Sigmoid colon (tissue), 6 donors: ENCODE measurements at regions not wholly inside any gene's neighbourhood (a gene's known extent, or its start where the extent isn't known, plus 50 kb on each side); places are given as distances from the start of the nearest gene placed in this dataset.

Experiments
- DNase-seq: peaks from one replicate; pipeline ENCODE4 v3.0.0-alpha.2; 2019
- H3K27ac ChIP-seq, 4 donors: fragments of 200-600 bp; sonication (generic); one replicate each; pipeline ENCODE4 v1.5.1; 2016 to 2019; ENCODE audit warnings: mild to moderate bottlenecking in 1 of 4
- H3K27me3 ChIP-seq, 3 donors: fragments of 200-600 bp; sonication (generic); one replicate each; pipeline ENCODE4 v1.5.1; 2019; ENCODE audit warnings: mild to moderate bottlenecking in 1 of 3
- H3K36me3 ChIP-seq, 4 donors: fragments of 200-600 bp; sonication (generic); one replicate each; pipeline ENCODE4 v1.5.1; 2016 to 2019
- H3K4me1 ChIP-seq, 4 donors: fragments of 200-600 bp; sonication (generic); one replicate each; pipeline ENCODE4 v1.5.1; 2017 to 2019
- H3K4me3 ChIP-seq, 4 donors: fragments of 200-600 bp; sonication (generic); one replicate each; pipeline ENCODE4 v1.5.1; 2017 to 2019; ENCODE audit warnings: mild to moderate bottlenecking in 2 of 4, moderate library complexity in 1 of 4
- H3K9me3 ChIP-seq, 4 donors: fragments of 200-600 bp in 3 of 4; sonication (generic) in 3 of 4; one replicate each; pipeline versions ENCODE4 v1.5.1 to v1.6.1; 2013 to 2019
- CTCF ChIP-seq, 4 experiments: fragments of 450-650 bp in 3 of 4; fragments of 200-600 bp in 1 of 4; IDR thresholded peaks; one replicate each; pipeline ENCODE4 v1.5.1; 2016 to 2019; ENCODE audit warnings: antibody characterized with exemption in 4 of 4, mild to moderate bottlenecking in 3 of 4, moderate library complexity in 2 of 4
- EP300 ChIP-seq, 4 donors: sonication (generic); formaldehyde crosslinking; IDR thresholded peaks; one replicate each; pipeline ENCODE4 v1.6.1; 2017; ENCODE audit warnings: antibody characterized with exemption in 4 of 4
- POLR2A ChIP-seq, 2 donors: fragments of 450-650 bp; IDR thresholded peaks; one replicate each; pipeline ENCODE4 v1.6.1; 2016; ENCODE audit warnings: antibody characterized with exemption in 2 of 2, mild to moderate bottlenecking in 2 of 2, moderate library complexity in 2 of 2
- POLR2AphosphoS5 ChIP-seq, 4 donors: sonication (generic); formaldehyde crosslinking; IDR thresholded peaks; one replicate each; pipeline ENCODE4 v1.6.1; 2017; ENCODE audit warnings: antibody characterized with exemption in 4 of 4
- WGBS, 2 donors: extraction: QIAGEN DNeasy Blood & Tissue Kit; methylation state at CpG; one replicate each; pipeline ENCODE4 v1.1.7; 2013; 5-methylcytosine and 5-hydroxymethylcytosine counted together
- intact Hi-C: fragments of 100-400 bp; cut with DNase I; formaldehyde crosslinking; loops from one replicate; pipeline ENCODE4 v1.15.1; 2023
- donor health status: healthy with polysubstance abuse.
- donor health status: healthy.

GRCh38 chr18:30658306-30658705, 384.2 kb downstream of the DSC3 start:
- no peak overlapping the region for H3K27ac ChIP-seq
- intact Hi-C loops: no loop called here
- DNase-seq: no peak
- H3K4me1 ChIP-seq: no peaks in the 10 kb centered on the region
- H3K27me3 ChIP-seq: no peaks in the 10 kb centered on the region
- TF ChIP-seq CTCF (IDR thresholded peaks at IDR 0.05): no peak
- no peak for TF ChIP-seq EP300 (IDR thresholded peaks at IDR 0.05)
- no peak for TF ChIP-seq POLR2A (IDR thresholded peaks at IDR 0.05)
- TF ChIP-seq POLR2AphosphoS5 (IDR thresholded peaks at IDR 0.05): no peak
- peaks cover 0 to 6% (median 0%) of the 10 kb centered on the region in 4 donors for H3K9me3 ChIP-seq
- H3K36me3 ChIP-seq: no peaks in the 10 kb centered on the region
- H3K4me3 ChIP-seq: no peak overlapping the region
- 90 to 95% methylated on average over 1 of the region's 1 CpG for WGBS, 2 donors

- 46 to 51% methylated on average over 2 of the region's 2 CpGs for WGBS, 2 donors
- DNase-seq: no peak
- no peaks in the 10 kb centered on the region for H3K4me1 ChIP-seq
- intact Hi-C loops: no loop called here
- H3K9me3 ChIP-seq: no peaks in the 10 kb centered on the region
- H3K27ac ChIP-seq: no peak overlapping the region
- no peak overlapping the region for H3K4me3 ChIP-seq
- H3K27me3 ChIP-seq: no peaks in the 10 kb centered on the region
- H3K36me3 ChIP-seq: no peaks in the 10 kb centered on the region
- TF ChIP-seq EP300 (IDR thresholded peaks at IDR 0.05): no peak
- TF ChIP-seq CTCF (IDR thresholded peaks at IDR 0.05): no peak
- no peak for TF ChIP-seq POLR2A (IDR thresholded peaks at IDR 0.05)
- no peak for TF ChIP-seq POLR2AphosphoS5 (IDR thresholded peaks at IDR 0.05)
These were observed 390.2 kb downstream of the DSC3 start for GRCh38 chr18:30652387-30652786.

- intact Hi-C loops: no loop called here
- Histone ChIP-seq H3K4me3 (no peak overlapping the region), H3K4me1 (no peaks in the 10 kb centered on the region), H3K27me3 (no peaks in the 10 kb centered on the region), H3K9me3 (no peaks in the 10 kb centered on the region), H3K36me3 (no peaks in the 10 kb centered on the region), H3K27ac (no peak overlapping the region)
- no peak for DNase-seq
- no peak for TF ChIP-seq EP300 (IDR thresholded peaks at IDR 0.05)
- TF ChIP-seq POLR2A (IDR thresholded peaks at IDR 0.05): no peak
- TF ChIP-seq CTCF (IDR thresholded peaks at IDR 0.05): no peak
- TF ChIP-seq POLR2AphosphoS5 (IDR thresholded peaks at IDR 0.05): no peak
These were observed 392.0 kb downstream of the DSC3 start for GRCh38 chr18:30650499-30650898.

- intact Hi-C loops: no loop called here
- H3K4me3 ChIP-seq: no peak overlapping the region
- DNase-seq: no peak
These were observed 398.4 kb downstream of the DSC3 start for GRCh38 chr18:30644158-30644557.

More at GRCh38 chr18:30644158-30644557, 398.4 kb downstream of the DSC3 start:
- H3K4me1 ChIP-seq: no peaks in the 10 kb centered on the region
- TF ChIP-seq EP300 (IDR thresholded peaks at IDR 0.05) (no peak), POLR2AphosphoS5 (IDR thresholded peaks at IDR 0.05) (no peak), POLR2A (IDR thresholded peaks at IDR 0.05) (no peak), CTCF (IDR thresholded peaks at IDR 0.05) (no peak)
- no peaks in the 10 kb centered on the region for H3K36me3 ChIP-seq
- H3K27ac ChIP-seq: no peak overlapping the region
- no peaks in the 10 kb centered on the region for H3K27me3 ChIP-seq
- H3K9me3 ChIP-seq: no peaks in the 10 kb centered on the region
